Mesothelial cell of epicardium (in vitro differentiated cells): ENCODE measurements at regions not wholly inside any gene's neighbourhood (a gene's known extent, or its start where the extent isn't known, plus 50 kb on each side); places are given as distances from the start of the nearest gene placed in this dataset.
A peak's percentile ranks its signal among the peaks of the same experiment; 100 is the strongest.

ENCODE experiments used
- DNase-seq, 2 experiments: peaks; one replicate each; pipeline ENCODE4 v3.0.0; 2021; ENCODE audit warnings: low spot score in 2 of 2; ENCODE audit not compliant: unreplicated experiment in 2 of 2
- H3K27ac Mint-ChIP-seq: 2 replicates; pipeline ENCODE4 v1.8.0; 2021; ENCODE audit warnings: mixed read lengths
- H3K27me3 Mint-ChIP-seq: 2 replicates; pipeline ENCODE4 v1.8.0; 2021; ENCODE audit warnings: low read depth, mixed read lengths
- H3K36me3 Mint-ChIP-seq: 2 replicates; pipeline ENCODE4 v1.8.0; 2021; ENCODE audit warnings: mixed read lengths
- H3K4me1 Mint-ChIP-seq: 2 replicates; pipeline ENCODE4 v1.8.0; 2021; ENCODE audit warnings: mixed read lengths
- H3K4me3 Mint-ChIP-seq: 2 replicates; pipeline ENCODE4 v1.8.0; 2021; ENCODE audit warnings: mild to moderate bottlenecking, moderate library complexity, mixed read lengths
- H3K9me3 Mint-ChIP-seq: 2 replicates; pipeline ENCODE4 v1.8.0; 2021; ENCODE audit warnings: mixed read lengths
- TF ChIP-seq, protein P1 (sequence below): fragments of 200-600 bp; sonication (generic); IDR thresholded peaks from one replicate; pipeline ENCODE4 v1.5.0; 2021; ENCODE audit warnings: antibody characterized with exemption; ENCODE audit not compliant: unreplicated experiment

DNA sequence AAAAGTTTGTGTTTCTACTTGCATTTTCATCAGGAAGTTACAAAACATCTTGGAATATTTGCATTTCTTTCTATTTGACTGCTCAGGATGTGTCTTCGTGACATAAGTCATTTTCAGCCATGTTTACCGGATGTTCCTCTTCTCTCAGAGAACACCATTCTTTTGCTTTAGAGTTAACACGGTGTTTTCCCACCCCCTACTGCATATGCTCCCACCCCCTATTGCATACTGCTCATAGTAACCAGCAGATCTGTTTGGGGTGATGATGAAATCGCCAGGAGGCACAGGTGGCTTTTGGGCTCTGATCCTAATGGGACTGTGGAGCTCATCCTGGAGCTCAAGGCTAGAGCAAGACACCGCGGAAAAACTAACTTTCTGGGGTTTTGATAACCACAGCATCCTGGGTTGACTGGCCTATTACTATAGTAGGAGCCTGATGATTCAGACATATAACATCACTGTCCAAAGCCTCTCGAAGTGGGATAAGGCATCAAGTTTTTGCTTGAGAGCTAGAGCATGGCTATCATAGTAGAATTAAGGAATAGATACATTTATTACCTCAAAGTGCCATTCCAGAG is 65.1 kb upstream of the BET1 start:
- TF ChIP-seq, protein P1, sequence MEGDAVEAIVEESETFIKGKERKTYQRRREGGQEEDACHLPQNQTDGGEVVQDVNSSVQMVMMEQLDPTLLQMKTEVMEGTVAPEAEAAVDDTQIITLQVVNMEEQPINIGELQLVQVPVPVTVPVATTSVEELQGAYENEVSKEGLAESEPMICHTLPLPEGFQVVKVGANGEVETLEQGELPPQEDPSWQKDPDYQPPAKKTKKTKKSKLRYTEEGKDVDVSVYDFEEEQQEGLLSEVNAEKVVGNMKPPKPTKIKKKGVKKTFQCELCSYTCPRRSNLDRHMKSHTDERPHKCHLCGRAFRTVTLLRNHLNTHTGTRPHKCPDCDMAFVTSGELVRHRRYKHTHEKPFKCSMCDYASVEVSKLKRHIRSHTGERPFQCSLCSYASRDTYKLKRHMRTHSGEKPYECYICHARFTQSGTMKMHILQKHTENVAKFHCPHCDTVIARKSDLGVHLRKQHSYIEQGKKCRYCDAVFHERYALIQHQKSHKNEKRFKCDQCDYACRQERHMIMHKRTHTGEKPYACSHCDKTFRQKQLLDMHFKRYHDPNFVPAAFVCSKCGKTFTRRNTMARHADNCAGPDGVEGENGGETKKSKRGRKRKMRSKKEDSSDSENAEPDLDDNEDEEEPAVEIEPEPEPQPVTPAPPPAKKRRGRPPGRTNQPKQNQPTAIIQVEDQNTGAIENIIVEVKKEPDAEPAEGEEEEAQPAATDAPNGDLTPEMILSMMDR: no peak
- Mint-ChIP-seq H3K4me3 (no peak overlapping the region), H3K4me1 (no peaks in the 10 kb centered on the region), H3K36me3 (no peaks in the 10 kb centered on the region), H3K9me3 (no peaks in the 10 kb centered on the region), H3K27ac (no peak overlapping the region), H3K27me3 (peaks cover 5% of the 10 kb centered on the region)
- DNase-seq: no peak

DNA sequence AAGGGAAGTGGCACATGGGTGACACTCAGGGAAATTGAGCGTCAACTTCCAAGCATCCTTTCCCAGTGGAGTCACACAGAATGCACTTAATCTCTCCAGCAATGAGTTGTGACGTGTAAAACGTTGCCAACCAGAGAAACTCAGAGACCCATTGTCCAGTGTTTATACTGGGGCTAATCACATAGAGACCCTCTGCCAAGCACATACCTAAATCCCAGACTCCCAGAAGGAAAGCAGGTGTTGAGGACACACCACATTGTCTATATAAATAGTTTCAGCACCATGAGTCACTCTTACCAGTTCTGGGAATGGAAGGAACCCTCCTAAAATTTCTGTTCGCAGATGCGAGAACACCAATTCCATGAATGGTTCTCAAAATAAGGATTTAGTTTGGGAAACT is 76.4 kb upstream of the BET1 start:
- TF ChIP-seq, protein P1: no peak
- no peaks in the 10 kb centered on the region for H3K36me3 Mint-ChIP-seq
- H3K27ac Mint-ChIP-seq: no peak overlapping the region
- H3K4me1 Mint-ChIP-seq: no peaks in the 10 kb centered on the region
- no peak for DNase-seq
- H3K27me3 Mint-ChIP-seq: peaks cover 17% of the 10 kb centered on the region
- H3K4me3 Mint-ChIP-seq: no peak overlapping the region
- H3K9me3 Mint-ChIP-seq: no peaks in the 10 kb centered on the region

DNA sequence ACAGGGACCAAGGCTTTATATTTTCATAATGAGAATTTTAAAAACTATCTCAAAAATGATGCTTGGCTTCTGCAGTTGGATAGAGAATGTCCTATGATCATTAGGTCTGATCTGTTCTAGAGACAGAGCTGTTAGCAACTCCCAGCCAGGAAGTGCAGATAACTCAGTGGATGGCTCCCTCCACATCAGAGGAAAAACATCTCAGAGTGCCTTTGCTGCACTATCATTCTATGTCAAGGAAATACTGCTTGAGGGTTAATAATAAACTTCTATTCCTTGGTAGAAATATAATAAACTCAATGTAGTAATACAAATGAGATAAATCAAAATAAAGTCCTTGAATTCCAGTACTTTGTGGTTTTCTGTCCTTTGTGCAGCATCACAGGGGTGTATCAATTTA is 78.0 kb upstream of the BET1 start:
- Mint-ChIP-seq H3K4me3 (no peak overlapping the region), H3K4me1 (no peaks in the 10 kb centered on the region), H3K27ac (no peak overlapping the region), H3K27me3 (peaks cover 17% of the 10 kb centered on the region), H3K36me3 (no peaks in the 10 kb centered on the region), H3K9me3 (no peaks in the 10 kb centered on the region)
- TF ChIP-seq, protein P1: no peak
- no peak for DNase-seq

DNA sequence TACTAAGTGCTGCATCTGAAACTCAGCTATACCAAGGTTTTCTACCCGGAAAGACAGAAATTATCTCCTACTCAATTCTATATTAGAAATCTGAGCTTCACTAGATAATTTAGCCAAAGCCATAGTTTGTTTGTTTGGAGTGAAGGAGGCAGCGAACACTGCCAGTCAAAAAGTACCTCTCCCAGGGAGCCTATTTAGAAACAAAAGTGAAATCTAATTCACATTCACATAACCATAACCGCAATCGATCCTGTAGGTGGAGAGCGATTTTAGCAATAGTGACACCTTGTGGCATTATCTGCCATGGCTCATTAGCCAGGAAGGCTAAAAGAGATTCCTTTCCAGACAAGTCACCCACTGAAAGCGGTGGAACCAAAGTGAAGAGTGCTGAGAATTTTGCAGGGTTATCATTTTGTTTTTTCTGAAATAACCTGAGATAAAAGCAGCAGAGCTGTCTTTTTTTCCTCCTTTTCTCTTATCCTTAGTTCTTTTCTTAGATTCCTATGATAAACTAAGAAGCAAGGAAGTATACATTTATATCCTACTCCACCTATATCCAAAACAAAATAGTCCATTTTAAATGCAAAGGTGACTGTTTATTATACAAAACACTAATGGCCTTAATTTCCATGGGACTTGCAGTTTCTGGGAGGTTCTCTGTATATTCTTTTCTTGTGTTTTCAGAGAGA is 83.7 kb upstream of the BET1 start:
- TF ChIP-seq, protein P1: peak; percentile 50

DNA sequence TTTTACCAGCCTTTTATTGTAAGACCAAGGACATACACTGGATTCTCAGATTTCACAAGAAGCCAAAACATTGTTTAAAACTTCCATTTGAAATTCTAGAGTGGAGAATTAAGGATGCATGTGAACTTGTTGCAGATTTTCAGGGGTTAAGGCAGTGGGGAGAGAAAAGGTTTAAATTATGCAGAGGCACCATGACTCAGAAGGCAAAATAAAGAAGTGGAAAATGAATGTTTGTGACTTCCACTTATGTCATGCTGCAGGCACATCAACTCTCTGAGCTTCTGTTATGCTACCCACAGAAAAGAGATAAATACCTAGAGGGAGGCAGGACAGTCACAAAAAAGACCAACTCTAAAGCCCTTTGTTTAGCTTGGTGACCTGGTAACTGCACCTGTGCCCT is 84.4 kb upstream of the BET1 start:
- H3K9me3 Mint-ChIP-seq: no peaks in the 10 kb centered on the region
- H3K36me3 Mint-ChIP-seq: no peaks in the 10 kb centered on the region
- TF ChIP-seq, protein P1: no peak
- H3K4me1 Mint-ChIP-seq: peaks cover 9% of the 10 kb centered on the region
- peaks cover 17% of the 10 kb centered on the region for H3K27me3 Mint-ChIP-seq
- no peak for DNase-seq
- no peak overlapping the region for H3K4me3 Mint-ChIP-seq
- no peak overlapping the region for H3K27ac Mint-ChIP-seq

More for the DNA sequence above, 83.7 kb upstream of the BET1 start:
- Mint-ChIP-seq H3K27ac (no peak overlapping the region), H3K4me1 (peaks cover 9% of the 10 kb centered on the region), H3K36me3 (no peaks in the 10 kb centered on the region), H3K27me3 (peaks cover 19% of the 10 kb centered on the region), H3K4me3 (peak overlapping the region; percentile 6), H3K9me3 (no peaks in the 10 kb centered on the region)
- DNase-seq: no peak
